Colonic mucosa (tissue), 4 donors: ENCODE measurements at regions not wholly inside any gene's neighbourhood (a gene's known extent, or its start where the extent isn't known, plus 50 kb on each side); places are given as distances from the start of the nearest gene placed in this dataset.

Source experiments
- DNase-seq: peaks from one replicate; pipeline ENCODE4 v3.0.0-alpha.2; 2020
- H3K27ac ChIP-seq: fragments of 200-600 bp; one replicate; pipeline ENCODE4 v1.8.0; 2021
- H3K27me3 ChIP-seq: fragments of 200-600 bp; one replicate; pipeline ENCODE4 v1.8.0; 2021
- H3K36me3 ChIP-seq: fragments of 200-600 bp; one replicate; pipeline ENCODE4 v1.8.0; 2021
- H3K4me1 ChIP-seq: fragments of 200-600 bp; one replicate; pipeline ENCODE4 v1.8.0; 2021; ENCODE audit warnings: mild to moderate bottlenecking
- H3K4me3 ChIP-seq: fragments of 200-600 bp; one replicate; pipeline ENCODE4 v1.8.0; 2021
- H3K9ac ChIP-seq, 2 donors: one replicate each; pipeline ENCODE4 v1.7.0; 2013; ENCODE audit warnings: control low read depth in 2 of 2, low read depth in 2 of 2, low read length in 2 of 2
- H3K9me3 ChIP-seq: fragments of 200-600 bp; one replicate; pipeline ENCODE4 v1.8.0; 2021
- intact Hi-C: fragments of 100-400 bp; cut with DNase I; formaldehyde crosslinking; loops from one replicate; pipeline ENCODE4 v1.14.1; 2022
- TF ChIP-seq, protein P1 (sequence below): fragments of 200-600 bp; IDR thresholded peaks from one replicate; pipeline ENCODE4 v1.8.0; 2022; ENCODE audit warnings: antibody characterized with exemption, mild to moderate bottlenecking
- donor health status: healthy.
- donor health status: DM: no; HTN: no; CAD: no.
- donor health status: DM: no; HTN: no; CAD: no.

DNA sequence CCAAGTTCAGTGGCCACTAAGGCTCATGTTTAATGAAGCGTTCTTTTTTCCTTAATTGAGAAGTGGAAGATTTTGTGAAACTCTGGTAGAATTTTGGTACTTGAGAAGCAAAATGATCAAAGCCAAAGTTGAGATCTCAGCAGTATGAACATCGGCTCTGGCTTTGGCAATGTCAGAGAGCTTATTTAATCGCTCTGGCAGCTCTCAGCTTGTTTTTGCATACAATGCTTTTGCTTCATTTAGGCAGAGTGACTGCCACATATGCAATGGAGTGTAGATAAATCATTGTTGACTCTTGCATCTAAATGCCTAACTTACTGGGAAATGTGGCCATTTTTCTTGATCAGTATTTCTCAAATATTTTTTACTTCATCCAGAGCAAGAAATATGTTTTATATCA is 135.7 kb downstream of the AASDH start:
- DNase-seq: no peak
- TF ChIP-seq, protein P1, sequence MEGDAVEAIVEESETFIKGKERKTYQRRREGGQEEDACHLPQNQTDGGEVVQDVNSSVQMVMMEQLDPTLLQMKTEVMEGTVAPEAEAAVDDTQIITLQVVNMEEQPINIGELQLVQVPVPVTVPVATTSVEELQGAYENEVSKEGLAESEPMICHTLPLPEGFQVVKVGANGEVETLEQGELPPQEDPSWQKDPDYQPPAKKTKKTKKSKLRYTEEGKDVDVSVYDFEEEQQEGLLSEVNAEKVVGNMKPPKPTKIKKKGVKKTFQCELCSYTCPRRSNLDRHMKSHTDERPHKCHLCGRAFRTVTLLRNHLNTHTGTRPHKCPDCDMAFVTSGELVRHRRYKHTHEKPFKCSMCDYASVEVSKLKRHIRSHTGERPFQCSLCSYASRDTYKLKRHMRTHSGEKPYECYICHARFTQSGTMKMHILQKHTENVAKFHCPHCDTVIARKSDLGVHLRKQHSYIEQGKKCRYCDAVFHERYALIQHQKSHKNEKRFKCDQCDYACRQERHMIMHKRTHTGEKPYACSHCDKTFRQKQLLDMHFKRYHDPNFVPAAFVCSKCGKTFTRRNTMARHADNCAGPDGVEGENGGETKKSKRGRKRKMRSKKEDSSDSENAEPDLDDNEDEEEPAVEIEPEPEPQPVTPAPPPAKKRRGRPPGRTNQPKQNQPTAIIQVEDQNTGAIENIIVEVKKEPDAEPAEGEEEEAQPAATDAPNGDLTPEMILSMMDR: no peak
- H3K36me3 ChIP-seq: no peaks in the 10 kb centered on the region
- no peak overlapping the region for H3K4me3 ChIP-seq
- intact Hi-C loops: no loop called here
- no peak overlapping the region for H3K9ac ChIP-seq
- H3K4me1 ChIP-seq: no peaks in the 10 kb centered on the region
- no peak overlapping the region for H3K27ac ChIP-seq
- no peaks in the 10 kb centered on the region for H3K27me3 ChIP-seq
- H3K9me3 ChIP-seq: no peaks in the 10 kb centered on the region

DNA sequence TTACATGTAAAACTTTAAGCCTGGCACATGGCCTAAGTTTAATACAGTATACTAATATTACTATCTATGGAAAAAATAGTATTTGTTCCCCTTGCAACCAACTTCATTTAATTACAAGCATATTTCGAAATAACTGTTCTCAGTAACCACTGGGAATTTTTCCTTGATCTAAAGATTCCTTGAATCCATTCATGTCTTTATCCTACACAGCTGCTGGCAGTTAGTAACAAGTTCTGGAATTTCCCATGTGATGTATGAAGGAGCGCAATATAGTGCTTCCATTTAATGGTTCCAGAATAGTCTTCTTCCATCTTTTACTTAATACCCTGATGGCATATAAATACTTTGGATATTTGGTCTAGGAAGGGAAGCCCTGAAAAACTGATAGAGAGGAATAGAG is 136.5 kb downstream of the AASDH start:
- intact Hi-C loops: no loop called here
- Histone ChIP-seq H3K27me3 (no peaks in the 10 kb centered on the region), H3K4me3 (no peak overlapping the region), H3K4me1 (no peaks in the 10 kb centered on the region), H3K9ac (no peak overlapping the region), H3K9me3 (no peaks in the 10 kb centered on the region), H3K36me3 (no peaks in the 10 kb centered on the region), H3K27ac (no peak overlapping the region)
- TF ChIP-seq, protein P1: no peak
- DNase-seq: no peak

DNA sequence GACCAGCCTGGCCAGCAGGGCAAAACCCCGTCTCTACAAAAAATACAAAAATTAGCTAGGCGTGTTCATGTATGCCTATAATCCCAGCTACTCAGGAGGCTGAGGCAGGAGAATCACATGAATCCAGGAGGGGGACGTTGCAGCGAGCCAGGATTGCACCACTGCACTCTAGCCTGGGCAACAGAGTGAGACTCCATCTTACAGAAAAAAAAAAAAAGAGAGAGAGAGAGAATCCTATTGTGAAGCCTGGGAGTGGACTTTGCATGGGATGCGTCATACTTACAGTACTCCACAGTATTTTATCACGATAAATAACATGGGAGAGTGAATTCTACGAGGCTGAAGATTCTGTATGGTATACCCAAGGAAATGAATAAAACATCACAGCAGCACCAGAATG is 139.6 kb downstream of the AASDH start:
- no peak for DNase-seq
- H3K36me3 ChIP-seq: no peaks in the 10 kb centered on the region
- no peak overlapping the region for H3K9ac ChIP-seq
- no peak overlapping the region for H3K27ac ChIP-seq
- intact Hi-C loops: no loop called here
- H3K4me1 ChIP-seq: no peaks in the 10 kb centered on the region
- TF ChIP-seq, protein P1: no peak
- no peaks in the 10 kb centered on the region for H3K27me3 ChIP-seq
- no peaks in the 10 kb centered on the region for H3K9me3 ChIP-seq
- no peak overlapping the region for H3K4me3 ChIP-seq

DNA sequence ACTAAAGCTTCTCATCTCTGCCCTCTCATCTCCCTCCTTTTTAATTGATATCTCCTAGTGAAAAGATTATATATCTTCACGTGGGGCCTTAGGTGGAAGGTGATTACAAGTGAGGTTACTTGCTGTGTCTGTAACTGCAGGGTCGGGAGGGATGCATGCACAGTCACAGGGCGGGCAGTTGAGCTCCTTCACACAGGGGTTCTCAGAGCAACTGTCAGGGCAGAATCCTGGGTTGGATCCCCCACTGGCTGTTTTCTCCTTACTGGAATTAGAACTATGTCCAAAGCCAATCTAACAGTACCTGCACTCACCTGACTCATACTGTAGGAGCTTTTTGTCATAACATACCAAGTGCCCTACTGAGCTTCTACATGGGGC is 141.1 kb downstream of the AASDH start:
- no peak overlapping the region for H3K9ac ChIP-seq
- no peak for DNase-seq
- no peaks in the 10 kb centered on the region for H3K36me3 ChIP-seq
- H3K27ac ChIP-seq: no peak overlapping the region
- H3K4me1 ChIP-seq: no peaks in the 10 kb centered on the region
- no peaks in the 10 kb centered on the region for H3K27me3 ChIP-seq
- H3K4me3 ChIP-seq: no peak overlapping the region
- TF ChIP-seq, protein P1: no peak
- no peaks in the 10 kb centered on the region for H3K9me3 ChIP-seq
- intact Hi-C loops: no loop called here

DNA sequence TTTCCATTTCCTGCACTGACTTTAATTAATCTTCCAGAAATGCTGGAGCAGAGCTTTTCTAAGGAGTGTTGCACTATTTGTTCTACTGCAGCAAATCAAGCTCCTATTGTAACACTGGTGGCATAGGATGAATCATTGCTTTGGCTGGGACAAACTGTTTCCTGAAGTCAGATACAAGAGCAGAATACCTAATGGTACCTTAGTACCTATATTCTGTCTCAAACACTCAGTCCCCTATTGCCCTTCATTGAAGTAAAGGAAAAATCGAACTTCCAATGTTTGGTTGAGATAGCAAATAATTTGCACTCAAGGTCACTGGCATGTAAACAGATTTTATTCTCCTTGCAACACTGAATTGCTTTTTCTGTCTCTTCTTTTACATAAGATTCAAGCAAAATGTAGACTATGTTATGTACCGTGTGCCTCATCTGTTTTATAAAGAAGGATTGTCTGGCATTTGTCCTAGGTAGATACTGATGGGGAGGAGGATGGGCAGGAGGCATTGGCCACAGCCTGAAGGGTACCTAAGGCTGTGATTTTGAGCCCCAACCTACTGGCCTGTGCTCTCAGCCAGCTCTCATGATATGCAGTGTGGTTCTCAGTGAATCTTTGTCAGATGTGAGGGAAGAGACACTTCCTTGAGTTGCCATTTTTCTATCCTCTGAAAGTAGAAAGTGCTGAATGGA is 141.6 kb downstream of the AASDH start:
- TF ChIP-seq, protein P1: no peak
- no peak for DNase-seq
- no peaks in the 10 kb centered on the region for H3K9me3 ChIP-seq
- H3K4me3 ChIP-seq: no peak overlapping the region
- no peaks in the 10 kb centered on the region for H3K36me3 ChIP-seq
- H3K27me3 ChIP-seq: no peaks in the 10 kb centered on the region
- no peak overlapping the region for H3K9ac ChIP-seq
- no peaks in the 10 kb centered on the region for H3K4me1 ChIP-seq
- intact Hi-C loops: no loop called here
- H3K27ac ChIP-seq: no peak overlapping the region
